HEK293 (cell line): ENCODE measurements at regions not wholly inside any gene's neighbourhood (a gene's known extent, or its start where the extent isn't known, plus 50 kb on each side); places are given as distances from the start of the nearest gene placed in this dataset.

Experiments
- CTCF ChIA-PET: fragments of 350-600 bp; formaldehyde crosslinking; extraction: SDS; loops from one replicate; lab custom pipeline; 2021; ENCODE audit warnings: antibody characterized with exemption; lab: Yijun Ruan, JAX
- POLR2A ChIA-PET: fragments of 300-600 bp; formaldehyde crosslinking; extraction: SDS; loops from one replicate; lab custom pipeline; 2020; ENCODE audit warnings: antibody characterized with exemption, inconsistent platforms; lab: Yijun Ruan, JAX
- H3K27ac ChIP-seq: fragments of 200-500 bp; sonication (Bioruptor generic); 2 replicates; pipeline ENCODE4 v1.5.1; 2014; ENCODE audit warnings: low read depth, low read length, control low read depth, inconsistent platforms; ENCODE audit errors: extremely low read depth
- H3K36me3 ChIP-seq, 2 experiments: fragments of 200-500 bp in 1 of 2; sonication (Bioruptor generic) in 1 of 2; 1 replicate in 1 of 2; 2 replicates in 1 of 2; pipeline ENCODE4 v1.5.1; 2014 to 2017; ENCODE audit warnings: inconsistent platforms in 2 of 2, low read length in 2 of 2; ENCODE audit not compliant: control insufficient read depth in 2 of 2, insufficient read depth in 1 of 2
- H3K4me1 ChIP-seq: fragments of 200-500 bp; sonication (Bioruptor generic); 2 replicates; pipeline ENCODE4 v1.5.1; 2014; ENCODE audit warnings: mild to moderate bottlenecking, low read length, inconsistent platforms; ENCODE audit not compliant: control insufficient read depth, insufficient read depth
- H3K4me3 ChIP-seq: 2 replicates; pipeline ENCODE4 v1.5.1; 2011; ENCODE audit warnings: low read depth, mild to moderate bottlenecking, control low read depth, low read length, moderate library complexity
- H3K9me3 ChIP-seq: fragments of 200-500 bp; sonication (Bioruptor generic); 2 replicates; pipeline ENCODE4 v1.5.1; 2014; ENCODE audit warnings: low read depth, low read length, inconsistent platforms; ENCODE audit not compliant: control insufficient read depth, insufficient read depth
- BCL11A ChIP-seq: fragments of 450-650 bp; formaldehyde crosslinking; IDR thresholded peaks from 2 replicates; pipeline ENCODE4 v1.5.1; 2016; ENCODE audit warnings: low read depth, missing biosample characterization, missing genetic modification characterization
- GLIS1 ChIP-seq: fragments of 450-650 bp; formaldehyde crosslinking; IDR thresholded peaks from 2 replicates; pipeline ENCODE4 v1.5.1; 2016; ENCODE audit warnings: missing biosample characterization, missing genetic modification characterization
- GLIS2 ChIP-seq: fragments of 450-650 bp; formaldehyde crosslinking; IDR thresholded peaks from 2 replicates; pipeline ENCODE4 v1.5.1; 2016; ENCODE audit warnings: missing biosample characterization, missing genetic modification characterization
- KLF10 ChIP-seq: fragments of 450-650 bp; IDR thresholded peaks from 2 replicates; pipeline ENCODE4 v1.5.1; 2018; ENCODE audit warnings: missing biosample characterization, mild to moderate bottlenecking, missing genetic modification characterization
- OVOL3 ChIP-seq: fragments of 450-650 bp; formaldehyde crosslinking; IDR thresholded peaks from 2 replicates; pipeline ENCODE4 v1.5.1; 2016; ENCODE audit warnings: missing biosample characterization, missing genetic modification characterization
- PRDM4 ChIP-seq: fragments of 450-650 bp; formaldehyde crosslinking; IDR thresholded peaks from 2 replicates; pipeline ENCODE4 v1.5.1; 2017; ENCODE audit warnings: missing biosample characterization, missing genetic modification characterization
- TCF7L2 ChIP-seq: IDR thresholded peaks from 2 replicates; pipeline ENCODE4 v1.6.1; 2011; ENCODE audit warnings: low read depth, mild to moderate bottlenecking, inconsistent platforms, low read length, moderate library complexity, borderline replicate concordance
- ZBTB1 ChIP-seq: fragments of 450-650 bp; formaldehyde crosslinking; IDR thresholded peaks from 2 replicates; pipeline ENCODE4 v1.5.1; 2016; ENCODE audit warnings: missing biosample characterization, missing genetic modification characterization
- ZBTB10 ChIP-seq: fragments of 450-650 bp; formaldehyde crosslinking; IDR thresholded peaks from 2 replicates; pipeline ENCODE4 v1.5.1; 2016; ENCODE audit warnings: missing biosample characterization, missing genetic modification characterization
- ZNF155 ChIP-seq: fragments of 450-650 bp; formaldehyde crosslinking; IDR thresholded peaks from 2 replicates; pipeline ENCODE4 v1.5.1; 2016; ENCODE audit warnings: missing biosample characterization, missing genetic modification characterization
- ZNF174 ChIP-seq: fragments of 450-650 bp; formaldehyde crosslinking; IDR thresholded peaks from 2 replicates; pipeline ENCODE4 v1.5.0; 2017; ENCODE audit warnings: missing biosample characterization, mild to moderate bottlenecking, missing genetic modification characterization
- ZNF221 ChIP-seq: fragments of 450-650 bp; formaldehyde crosslinking; IDR thresholded peaks from 2 replicates; pipeline ENCODE4 v1.5.1; 2017; ENCODE audit warnings: missing biosample characterization, missing genetic modification characterization, borderline replicate concordance
- ZNF302 ChIP-seq: fragments of 450-650 bp; formaldehyde crosslinking; IDR thresholded peaks from 2 replicates; pipeline ENCODE4 v1.5.1; 2016; ENCODE audit warnings: missing biosample characterization, missing genetic modification characterization, low read depth
- ZNF324 ChIP-seq: fragments of 450-650 bp; formaldehyde crosslinking; IDR thresholded peaks from 2 replicates; pipeline ENCODE4 v1.5.1; 2016; ENCODE audit warnings: missing biosample characterization, missing genetic modification characterization
- ZNF394 ChIP-seq: fragments of 450-650 bp; formaldehyde crosslinking; IDR thresholded peaks from 2 replicates; pipeline ENCODE4 v1.5.1; 2016; ENCODE audit warnings: missing biosample characterization, missing genetic modification characterization, mild to moderate bottlenecking, moderate library complexity, borderline replicate concordance
- ZNF423 ChIP-seq: fragments of 450-650 bp; formaldehyde crosslinking; IDR thresholded peaks from 2 replicates; pipeline ENCODE4 v1.5.1; 2016; ENCODE audit warnings: missing biosample characterization, missing genetic modification characterization
- ZNF518A ChIP-seq: fragments of 450-650 bp; formaldehyde crosslinking; conservative IDR thresholded peaks from 2 replicates; pipeline ENCODE4 v1.5.1; 2016; ENCODE audit warnings: low read depth, missing biosample characterization, missing genetic modification characterization
- ZNF530 ChIP-seq: fragments of 450-650 bp; formaldehyde crosslinking; IDR thresholded peaks from 2 replicates; pipeline ENCODE4 v1.5.1; 2016; ENCODE audit warnings: low read depth, missing biosample characterization, missing genetic modification characterization
- ZNF544 ChIP-seq: fragments of 450-650 bp; formaldehyde crosslinking; IDR thresholded peaks from 2 replicates; pipeline ENCODE4 v1.5.0; 2017; ENCODE audit warnings: missing biosample characterization, missing genetic modification characterization
- ZNF558 ChIP-seq: fragments of 450-650 bp; formaldehyde crosslinking; IDR thresholded peaks from 2 replicates; pipeline ENCODE4 v1.5.1; 2016; ENCODE audit warnings: missing biosample characterization, missing genetic modification characterization
- TF ChIP-seq, protein P1 (sequence below): fragments of 450-650 bp; formaldehyde crosslinking; IDR thresholded peaks from 2 replicates; pipeline ENCODE4 v1.5.1; 2016; ENCODE audit warnings: missing biosample characterization, missing genetic modification characterization

- no peak for TF ChIP-seq ZNF518A (tag by site-specific recombination)
- TF ChIP-seq ZNF558 (tag by site-specific recombination) = no peak
- TF ChIP-seq GLIS2 (tag by site-specific recombination) = no peak
- TF ChIP-seq ZNF544 = no peak
- no peak for TF ChIP-seq ZNF155 (tag by site-specific recombination)
- TF ChIP-seq, protein P1, sequence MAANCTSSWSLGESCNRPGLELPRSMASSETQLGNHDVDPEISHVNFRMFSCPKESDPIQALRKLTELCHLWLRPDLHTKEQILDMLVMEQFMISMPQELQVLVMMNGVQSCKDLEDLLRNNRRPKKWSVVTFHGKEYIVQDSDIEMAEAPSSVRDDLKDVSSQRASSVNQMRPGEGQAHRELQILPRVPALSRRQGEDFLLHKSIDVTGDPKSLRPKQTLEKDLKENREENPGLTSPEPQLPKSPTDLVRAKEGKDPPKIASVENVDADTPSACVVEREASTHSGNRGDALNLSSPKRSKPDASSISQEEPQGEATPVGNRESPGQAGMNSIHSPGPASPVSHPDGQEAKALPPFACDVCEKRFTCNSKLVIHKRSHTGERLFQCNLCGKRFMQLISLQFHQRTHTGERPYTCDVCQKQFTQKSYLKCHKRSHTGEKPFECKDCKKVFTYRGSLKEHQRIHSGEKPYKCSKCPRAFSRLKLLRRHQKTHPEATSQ = no peak
- TF ChIP-seq ZBTB10 (tag by site-specific recombination) = no peak
- no peak for TF ChIP-seq OVOL3
- TF ChIP-seq, all 188 proteins: peak for 0
Measured at GRCh38 chr16:64478252-64478906, 643.5 kb downstream of the CDH11 start (continued).

- ChIA-PET CTCF (interaction anchor here (0.6 kb wide), 1 partner anchor 278 kb away, joined by 3 read pairs; no protein-coding TSS in a partner anchor), POLR2A (no interaction called here)
- no peaks in the 10 kb centered on the region for H3K36me3 ChIP-seq
- H3K4me3 ChIP-seq = no peak overlapping the region
- TF ChIP-seq KLF10 (tag by site-specific recombination) = no peak
- H3K4me1 ChIP-seq = no peaks in the 10 kb centered on the region
- no peak overlapping the region for H3K27ac ChIP-seq
- no peaks in the 10 kb centered on the region for H3K9me3 ChIP-seq
Measured at GRCh38 chr16:64475627-64476351, 646.1 kb downstream of the CDH11 start.

- POLR2A ChIA-PET = no interaction called here
- no peaks in the 10 kb centered on the region for H3K9me3 ChIP-seq
- TF ChIP-seq ZNF394 (tag by site-specific recombination) (no peak), ZNF423 (no peak), ZNF155 (tag by site-specific recombination) (no peak), TCF7L2 (no peak), ZNF221 (tag by site-specific recombination) (no peak), ZNF530 (tag by site-specific recombination) (no peak), ZNF302 (no peak), ZNF174 (tag by site-specific recombination) (no peak), GLIS1 (tag by site-specific recombination) (no peak), ZNF324 (no peak), BCL11A (tag by site-specific recombination) (no peak), ZBTB1 (no peak), PRDM4 (tag by site-specific recombination) (no peak)
Measured at GRCh38 chr16:64470916-64471315, 650.9 kb downstream of the CDH11 start.

More at GRCh38 chr16:64470916-64471315, 650.9 kb downstream of the CDH11 start:
- Histone ChIP-seq H3K27ac (no peak overlapping the region), H3K4me1 (no peaks in the 10 kb centered on the region), H3K4me3 (no peak overlapping the region), H3K36me3 (no peaks in the 10 kb centered on the region)
- CTCF ChIA-PET = no interaction called here
